A673 (cell line): ENCODE measurements at regions not wholly inside any gene's neighbourhood (a gene's known extent, or its start where the extent isn't known, plus 50 kb on each side); places are given as distances from the start of the nearest gene placed in this dataset.

Source experiments
- BruUV-seq: library from RNA; stranded (reverse); fragments of 400-500 nt; replicated peaks from 2 replicates; lab custom pipeline; 2021; lab: Mats Ljungman, UMichigan
- CTCF ChIA-PET: fragments of 300-600 bp; sonication (Branson Sonifier 250); formaldehyde crosslinking; loops from one replicate; lab custom pipeline; 2022; ENCODE audit warnings: antibody characterized with exemption; lab: Charles Lee
- POLR2A ChIA-PET: fragments of 300-600 bp; sonication (Branson Sonifier 250); formaldehyde crosslinking; loops from one replicate; lab custom pipeline; 2022; ENCODE audit warnings: antibody characterized with exemption; ENCODE audit not compliant: low non-redundant PET; lab: Charles Lee
- DNase-seq: peaks from one replicate; pipeline ENCODE4 v3.0.0-alpha.2; 2015; ENCODE audit warnings: low spot score
- H3K27ac ChIP-seq: fragments of 200-600 bp; sonication (generic); 2 replicates; pipeline ENCODE4 v1.5.1; 2016; ENCODE audit warnings: mixed run types, low read depth, mild to moderate bottlenecking, mixed read lengths, antibody characterized with exemption, low read length; ENCODE audit not compliant: poor library complexity, severe bottlenecking
- H3K27me3 ChIP-seq: fragments of 200-600 bp; sonication (generic); replicated peaks from 2 replicates; pipeline ENCODE4 v1.6.1; 2017; ENCODE audit warnings: mixed run types, low read depth, mild to moderate bottlenecking, mixed read lengths, antibody characterized with exemption, low read length; ENCODE audit not compliant: insufficient read depth, poor library complexity
- H3K36me3 ChIP-seq: fragments of 200-600 bp; sonication (generic); 2 replicates; pipeline ENCODE4 v1.6.1; 2016; ENCODE audit warnings: mixed run types, mild to moderate bottlenecking, mixed read lengths, antibody characterized with exemption, low read length; ENCODE audit not compliant: insufficient read depth, poor library complexity, severe bottlenecking
- H3K4me1 ChIP-seq: fragments of 200-600 bp; sonication (generic); 2 replicates; pipeline ENCODE4 v1.6.1; 2017; ENCODE audit warnings: mixed run types, mild to moderate bottlenecking, mixed read lengths, antibody characterized with exemption, low read length; ENCODE audit not compliant: insufficient read depth, poor library complexity, severe bottlenecking
- H3K4me3 ChIP-seq: fragments of 200-600 bp; sonication (generic); 2 replicates; pipeline ENCODE4 v1.5.1; 2016; ENCODE audit warnings: low read depth, mixed run types, mild to moderate bottlenecking, mixed read lengths, low read length; ENCODE audit not compliant: poor library complexity, severe bottlenecking
- H3K9me3 ChIP-seq: fragments of 200-600 bp; sonication (generic); 2 replicates; pipeline ENCODE4 v1.6.1; 2016; ENCODE audit warnings: mixed run types, low read depth, mild to moderate bottlenecking, mixed read lengths, antibody characterized with exemption, low read length; ENCODE audit not compliant: poor library complexity, severe bottlenecking
- CTCF ChIP-seq: fragments of 300-800, 200-600 bp; sonication (generic); conservative IDR thresholded peaks from 2 replicates; pipeline ENCODE4 v1.5.1; 2017; ENCODE audit warnings: low read depth, mild to moderate bottlenecking, antibody characterized with exemption, low read length, moderate library complexity, mixed read lengths
- EZH2 ChIP-seq: fragments of 200-600 bp; sonication (generic); IDR thresholded peaks from 2 replicates; pipeline ENCODE4 v1.6.1; 2017; ENCODE audit warnings: borderline replicate concordance, low read depth, mild to moderate bottlenecking, mixed read lengths, antibody characterized with exemption, low read length; ENCODE audit not compliant: poor library complexity, severe bottlenecking
- intact Hi-C: fragments of 100-400 bp; cut with micrococcal nuclease; formaldehyde crosslinking; loops from one replicate; pipeline ENCODE4 v1.10.0; 2022; ENCODE audit not compliant: unreplicated experiment

DNA sequence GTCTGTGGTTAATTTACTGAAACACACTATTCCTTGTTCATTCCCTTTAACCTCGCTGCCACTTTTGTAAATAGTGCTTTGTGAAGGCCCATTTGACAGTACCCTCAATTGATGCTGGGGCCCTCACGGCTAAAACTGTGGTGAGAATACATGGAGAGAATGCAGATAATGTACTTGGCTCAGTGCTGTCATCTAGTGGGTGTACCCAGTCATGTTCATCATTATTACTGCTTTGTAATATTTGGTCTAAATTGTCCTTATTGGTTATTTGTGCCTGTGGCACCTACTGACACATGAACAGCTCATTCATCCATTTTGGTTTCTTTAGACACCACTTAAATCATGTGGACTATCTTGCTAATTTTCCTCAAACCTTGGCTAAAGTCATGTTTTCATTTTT is 543.6 kb downstream of the EDEM1 start:
- BruUV-seq: no TSS peak
- ChIA-PET CTCF (no interaction called here), POLR2A (no interaction called here)
- Histone ChIP-seq H3K27me3 (peaks cover 74% of the 10 kb centered on the region), H3K27ac (no peak overlapping the region), H3K36me3 (no peaks in the 10 kb centered on the region), H3K4me1 (no peaks in the 10 kb centered on the region), H3K4me3 (no peak overlapping the region), H3K9me3 (no peaks in the 10 kb centered on the region)
- TF ChIP-seq CTCF (peak; percentile 50), EZH2 (no peak)
- DNase-seq: peak; percentile 10
- intact Hi-C loops: no loop called here

GRCh38 chr3:5732081-5732480 is 544.6 kb downstream of the EDEM1 start:
- Histone ChIP-seq H3K4me1 (no peaks in the 10 kb centered on the region), H3K36me3 (no peaks in the 10 kb centered on the region), H3K27ac (no peak overlapping the region), H3K4me3 (no peak overlapping the region), H3K9me3 (no peaks in the 10 kb centered on the region), H3K27me3 (peaks cover 72% of the 10 kb centered on the region)
- ChIA-PET POLR2A (no interaction called here), CTCF (no interaction called here)
- intact Hi-C loops: no loop called here
- BruUV-seq: no TSS peak
- no peak for DNase-seq
- TF ChIP-seq CTCF: no peak
- no peak for TF ChIP-seq EZH2

DNA sequence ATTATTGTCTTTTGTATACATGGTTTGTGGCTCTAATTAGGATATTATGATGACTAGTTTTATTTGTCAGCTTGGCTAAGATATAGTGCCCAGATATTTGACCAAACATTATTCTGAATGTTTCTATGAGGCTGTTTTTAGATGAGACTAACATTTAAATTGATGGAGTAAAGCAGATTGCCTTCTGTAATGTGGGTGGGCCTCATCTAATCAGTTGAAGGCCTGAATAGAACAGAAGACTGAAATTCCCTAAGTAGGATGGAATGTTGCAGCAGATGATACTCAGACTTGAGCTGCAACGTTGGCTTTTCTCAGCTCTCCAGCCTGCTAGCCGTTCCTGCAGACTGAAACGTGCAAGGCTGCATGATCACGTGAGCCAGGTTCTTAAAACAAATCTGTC is 546.5 kb downstream of the EDEM1 start:
- POLR2A ChIA-PET: no interaction called here
- Histone ChIP-seq H3K4me3 (no peak overlapping the region), H3K27me3 (peaks cover 55% of the 10 kb centered on the region), H3K36me3 (no peaks in the 10 kb centered on the region), H3K4me1 (no peaks in the 10 kb centered on the region), H3K9me3 (no peaks in the 10 kb centered on the region), H3K27ac (no peak overlapping the region)
- intact Hi-C loops: no loop called here
- no TSS peak for BruUV-seq
- CTCF ChIA-PET: no interaction called here
- TF ChIP-seq EZH2: no peak
- DNase-seq: no peak

- Histone ChIP-seq H3K36me3 (no peaks in the 10 kb centered on the region), H3K4me1 (no peaks in the 10 kb centered on the region), H3K27me3 (peaks cover 42% of the 10 kb centered on the region), H3K4me3 (no peak overlapping the region), H3K27ac (no peak overlapping the region), H3K9me3 (no peaks in the 10 kb centered on the region)
- no peak for DNase-seq
- no TSS peak for BruUV-seq
- no peak for TF ChIP-seq EZH2
- no peak for TF ChIP-seq CTCF
- intact Hi-C loops: no loop called here
- POLR2A ChIA-PET: no interaction called here
- CTCF ChIA-PET: no interaction called here
Observed at GRCh38 chr3:5735896-5736295, 548.4 kb downstream of the EDEM1 start.
